RWPE1 (cell line): ENCODE measurements at regions not wholly inside any gene's neighbourhood (a gene's known extent, or its start where the extent isn't known, plus 50 kb on each side); places are given as distances from the start of the nearest gene placed in this dataset.
"Not testable (repeated sequence)": the region's sequence is repeated elsewhere in the genome, so short reads cannot be mapped to it uniquely, and the experiment has no call there.

Experiments
- CTCF ChIA-PET: fragments of 350-600 bp; sonication (Branson Sonifier 250); formaldehyde crosslinking; extraction: SDS; loops from one replicate; lab custom pipeline; 2021; lab: Yijun Ruan, JAX
- POLR2A ChIA-PET: fragments of 400-600 bp; formaldehyde crosslinking; extraction: SDS; loops from one replicate; lab custom pipeline; 2020; ENCODE audit warnings: antibody characterized with exemption; ENCODE audit not compliant: low non-redundant PET; lab: Yijun Ruan, JAX
- DNase-seq: peaks from one replicate; pipeline ENCODE4 v3.0.0; 2012; ENCODE audit warnings: low spot score
- H3K27ac ChIP-seq: fragments of 450-650 bp; 2 replicates; pipeline ENCODE4 v1.5.1; 2017
- CTCF ChIP-seq: fragments of 450-650 bp; conservative IDR thresholded peaks from 2 replicates; pipeline ENCODE4 v1.5.1; 2017; ENCODE audit warnings: low read depth, mild to moderate bottlenecking

GRCh38 chr7:142501434-142501833, 243.6 kb upstream of the PRSS58 start:
- no peak for DNase-seq
- no peak for TF ChIP-seq CTCF
- H3K27ac ChIP-seq: no peak overlapping the region
- POLR2A ChIA-PET: no interaction called here
- CTCF ChIA-PET: interaction anchor here (0.6 kb wide), 1 partner anchor 147 kb away, joined by 3 read pairs; no protein-coding TSS in a partner anchor

- CTCF ChIA-PET: interaction anchor here (0.5 kb wide), 1 partner anchor 143 kb away, joined by 3 read pairs; no protein-coding TSS in a partner anchor
- POLR2A ChIA-PET: no interaction called here
- TF ChIP-seq CTCF: no peak
- no peak for DNase-seq
- H3K27ac ChIP-seq: no peak overlapping the region
These were observed 242.5 kb upstream of the PRSS58 start for GRCh38 chr7:142500366-142500765.

GRCh38 chr7:142499635-142500034, 241.8 kb upstream of the PRSS58 start:
- ChIA-PET CTCF (no interaction called here), POLR2A (no interaction called here)
- no peak overlapping the region for H3K27ac ChIP-seq
- TF ChIP-seq CTCF: no peak
- no peak for DNase-seq

GRCh38 chr7:142498364-142498763, 240.5 kb upstream of the PRSS58 start:
- no peak overlapping the region for H3K27ac ChIP-seq
- TF ChIP-seq CTCF: no peak
- DNase-seq: no peak
- CTCF ChIA-PET: interaction anchor here (0.5 kb wide), 1 partner anchor 39 kb away, joined by 3 read pairs; no protein-coding TSS in a partner anchor
- POLR2A ChIA-PET: no interaction called here

GRCh38 chr7:142496545-142496991, 238.7 kb upstream of the PRSS58 start:
- DNase-seq: peak; percentile 19

GRCh38 chr7:142495879-142496278, 238.0 kb upstream of the PRSS58 start:
- H3K27ac ChIP-seq, POLR2A ChIA-PET, DNase-seq: not testable (repeated sequence)
- CTCF ChIA-PET: interaction anchor here (0.6 to 0.7 kb wide), 5 partner anchors 109 to 521 kb away, joined by 3 to 4 read pairs (median 3); no protein-coding TSS in a partner anchor

More at GRCh38 chr7:142496545-142496991, 238.7 kb upstream of the PRSS58 start:
- POLR2A ChIA-PET: no interaction called here
- CTCF ChIA-PET: interaction anchor here (0.6 to 0.7 kb wide), 7 partner anchors 14 to 522 kb away, joined by 3 to 5 read pairs (median 3); no protein-coding TSS in a partner anchor
- peak; percentile 84 for TF ChIP-seq CTCF
- no peak overlapping the region for H3K27ac ChIP-seq

- DNase-seq, POLR2A ChIA-PET, CTCF ChIA-PET: not testable (repeated sequence)
These were observed 237.4 kb upstream of the PRSS58 start for GRCh38 chr7:142495301-142495700.

More at GRCh38 chr7:142495301-142495700, 237.4 kb upstream of the PRSS58 start:
- H3K27ac ChIP-seq: not testable (repeated sequence)
